ENCODE measurements at regions not wholly inside any gene's neighbourhood (a gene's known extent, or its start where the extent isn't known, plus 50 kb on each side); places are given as distances from the start of the nearest gene placed in this dataset.

- no peaks in the 10 kb centered on the region for H3K4me1 ChIP-seq
- no peaks in the 10 kb centered on the region for H3K9me3 ChIP-seq
- no peak for TF ChIP-seq POLR2A (IDR thresholded peaks at IDR 0.05)
- TF ChIP-seq CTCF (IDR thresholded peaks at IDR 0.05), result no peak
- no peak overlapping the region for H3K27ac ChIP-seq
- H3K27me3 ChIP-seq, result no peaks in the 10 kb centered on the region
- no peak overlapping the region for H3K4me3 ChIP-seq
- H3K36me3 ChIP-seq, result no peaks in the 10 kb centered on the region
- no peak for DNase-seq
These were observed 239.5 kb upstream of the COL3A1 start for GRCh38 chr2:188734691-188735090.

GRCh38 chr2:188746727-188747126, 227.4 kb upstream of the COL3A1 start:
- H3K27me3 ChIP-seq, result no peaks in the 10 kb centered on the region
- no peak overlapping the region for H3K4me3 ChIP-seq
- no peaks in the 10 kb centered on the region for H3K9me3 ChIP-seq
- TF ChIP-seq POLR2A (IDR thresholded peaks at IDR 0.05), result no peak
- no peak for DNase-seq
- no peaks in the 10 kb centered on the region for H3K36me3 ChIP-seq
- H3K27ac ChIP-seq, result no peak overlapping the region
- H3K4me1 ChIP-seq, result no peaks in the 10 kb centered on the region

GRCh38 chr2:188751816-188752215, 222.4 kb upstream of the COL3A1 start:
- no peak for DNase-seq
- no peak overlapping the region for H3K4me3 ChIP-seq
- no peak overlapping the region for H3K27ac ChIP-seq
- TF ChIP-seq CTCF (IDR thresholded peaks at IDR 0.05) (no peak), POLR2A (IDR thresholded peaks at IDR 0.05) (no peak)
- no peaks in the 10 kb centered on the region for H3K36me3 ChIP-seq
- H3K9me3 ChIP-seq, result peaks cover 0 to 5% (median 0%) of the 10 kb centered on the region in 4 donors
- no peaks in the 10 kb centered on the region for H3K27me3 ChIP-seq
- H3K4me1 ChIP-seq, result no peaks in the 10 kb centered on the region

GRCh38 chr2:188752311-188752710, 221.9 kb upstream of the COL3A1 start:
- DNase-seq, result no peak
- H3K27me3 ChIP-seq, result no peaks in the 10 kb centered on the region
- H3K4me3 ChIP-seq, result no peak overlapping the region
- TF ChIP-seq POLR2A (IDR thresholded peaks at IDR 0.05), result no peak
- no peak for TF ChIP-seq CTCF (IDR thresholded peaks at IDR 0.05)
- H3K36me3 ChIP-seq, result no peaks in the 10 kb centered on the region
- H3K4me1 ChIP-seq, result no peaks in the 10 kb centered on the region
- H3K9me3 ChIP-seq, result peaks cover 0 to 7% (median 0%) of the 10 kb centered on the region in 4 donors
- no peak overlapping the region for H3K27ac ChIP-seq

GRCh38 chr2:188762151-188762550, 212.0 kb upstream of the COL3A1 start:
- Histone ChIP-seq H3K4me1 (no peaks in the 10 kb centered on the region), H3K4me3 (no peak overlapping the region), H3K9me3 (no peaks in the 10 kb centered on the region), H3K36me3 (no peaks in the 10 kb centered on the region), H3K27ac (no peak overlapping the region), H3K27me3 (no peaks in the 10 kb centered on the region)
- no peak for DNase-seq
- TF ChIP-seq POLR2A (IDR thresholded peaks at IDR 0.05), result no peak
- no peak for TF ChIP-seq CTCF (IDR thresholded peaks at IDR 0.05)

- no peaks in the 10 kb centered on the region for H3K4me1 ChIP-seq
- no peak overlapping the region for H3K4me3 ChIP-seq
- H3K36me3 ChIP-seq, result no peaks in the 10 kb centered on the region
- no peak for DNase-seq
- no peaks in the 10 kb centered on the region for H3K27me3 ChIP-seq
- no peak overlapping the region for H3K27ac ChIP-seq
- TF ChIP-seq POLR2A (IDR thresholded peaks at IDR 0.05) (no peak), CTCF (IDR thresholded peaks at IDR 0.05) (no peak)
- no peaks in the 10 kb centered on the region for H3K9me3 ChIP-seq
These were observed 208.4 kb upstream of the COL3A1 start for GRCh38 chr2:188765522-188766470.

Measured in Peyer's patch (tissue), 4 donors.